Fibroblast of lung (primary cell): ENCODE measurements at regions not wholly inside any gene's neighbourhood (a gene's known extent, or its start where the extent isn't known, plus 50 kb on each side); places are given as distances from the start of the nearest gene placed in this dataset.

ENCODE experiments used
- DNase-seq, 2 donors: peaks; one replicate each; pipeline versions ENCODE4 v3.0.0 to v3.0.0-alpha.2; 2010; ENCODE audit warnings: low read depth in 2 of 2
- H2AFZ ChIP-seq: 2 replicates; pipeline ENCODE4 v1.5.1; 2012; ENCODE audit warnings: low read length, control low read depth, inconsistent platforms
- H3K27ac ChIP-seq: 2 replicates; pipeline ENCODE4 v1.5.1; 2011; ENCODE audit warnings: low read length, control low read depth; ENCODE audit not compliant: insufficient read depth
- H3K27me3 ChIP-seq: 2 replicates; pipeline ENCODE4 v1.5.1; 2011; ENCODE audit warnings: mild to moderate bottlenecking, low read length; ENCODE audit not compliant: control insufficient read depth, insufficient read depth
- H3K36me3 ChIP-seq: 2 replicates; pipeline ENCODE4 v1.5.1; 2011; ENCODE audit warnings: low read length; ENCODE audit not compliant: control insufficient read depth, insufficient read depth
- H3K4me1 ChIP-seq: 2 replicates; pipeline ENCODE4 v1.5.1; 2011; ENCODE audit warnings: low read length; ENCODE audit not compliant: control insufficient read depth, insufficient read depth; ENCODE audit errors: extremely low read depth
- H3K4me2 ChIP-seq: 2 replicates; pipeline ENCODE4 v1.5.1; 2011; ENCODE audit warnings: low read length, control low read depth; ENCODE audit not compliant: insufficient read depth; ENCODE audit errors: extremely low read depth
- H3K4me3 ChIP-seq, 4 experiments: fragments of 200-600 bp in 1 of 4; sonication (generic) in 1 of 4; replicated peaks in 1 of 4; 2 replicates each; pipeline ENCODE4 v1.5.1; 2011 to 2016; ENCODE audit warnings: low read length in 4 of 4, low read depth in 3 of 4, mild to moderate bottlenecking in 3 of 4, control low read depth in 2 of 4, inconsistent platforms in 1 of 4, mixed read lengths in 1 of 4; ENCODE audit not compliant: insufficient read depth in 1 of 4; ENCODE audit errors: control extremely low read depth in 1 of 4
- H3K79me2 ChIP-seq: 2 replicates; pipeline ENCODE4 v1.5.1; 2012; ENCODE audit warnings: mild to moderate bottlenecking, low read length, inconsistent platforms; ENCODE audit not compliant: control insufficient read depth, insufficient read depth
- H3K9ac ChIP-seq: 2 replicates; pipeline ENCODE4 v1.5.1; 2011; ENCODE audit warnings: mild to moderate bottlenecking, low read length, control low read depth; ENCODE audit not compliant: insufficient read depth
- H3K9me3 ChIP-seq: 2 replicates; pipeline ENCODE4 v1.5.1; 2012; ENCODE audit warnings: low read depth, low read length; ENCODE audit not compliant: control insufficient read depth, insufficient read depth
- H4K20me1 ChIP-seq: 2 replicates; pipeline ENCODE4 v1.5.1; 2011; ENCODE audit warnings: low read length; ENCODE audit not compliant: control insufficient read depth, insufficient read depth; ENCODE audit errors: extremely low read depth
- EZH2 ChIP-seq: IDR thresholded peaks from 2 replicates; pipeline ENCODE4 v1.5.1; 2012; ENCODE audit warnings: low read length, control low read depth, mild to moderate bottlenecking; ENCODE audit errors: missing control alignments
- TF ChIP-seq, protein P1 (sequence below), 2 donors: IDR thresholded peaks in 1 of 2; conservative IDR thresholded peaks in 1 of 2; 1 replicate in 1 of 2; 2 replicates in 1 of 2; pipeline ENCODE4 v1.5.1; 2011 to 2012; ENCODE audit warnings: low read length in 2 of 2, control low read depth in 1 of 2, inconsistent platforms in 1 of 2, low read depth in 1 of 2, mild to moderate bottlenecking in 1 of 2

DNA sequence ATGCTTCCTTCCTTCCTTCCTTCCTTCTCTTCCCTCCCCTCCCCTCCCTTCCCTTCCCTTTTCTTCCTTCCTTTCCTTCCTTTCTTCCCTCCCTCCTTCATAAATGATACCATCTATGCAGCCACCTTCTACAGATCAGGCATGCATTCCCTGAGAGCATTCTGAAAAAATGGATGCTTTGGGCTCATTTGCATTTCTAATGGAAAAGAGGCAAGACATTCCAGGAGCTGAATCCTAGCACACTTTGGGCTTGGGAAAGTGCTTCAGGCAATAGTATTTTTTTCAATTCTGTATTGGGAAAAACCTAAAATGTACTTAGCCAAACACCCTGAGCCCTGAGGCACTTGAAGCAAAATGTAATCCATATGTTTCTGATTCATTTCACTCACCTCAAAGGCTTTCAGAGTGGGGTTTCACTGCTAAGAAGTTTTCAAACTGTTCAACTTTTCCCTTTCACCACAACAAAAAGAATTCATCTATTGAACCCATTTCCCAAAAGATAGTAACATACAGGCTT lies 220.1 kb upstream of the RORA start:
- no peak overlapping the region for H3K4me3 ChIP-seq
- no peaks in the 10 kb centered on the region for H4K20me1 ChIP-seq
- H3K27me3 ChIP-seq: no peaks in the 10 kb centered on the region
- no peak overlapping the region for H2AFZ ChIP-seq
- no peak for TF ChIP-seq EZH2
- TF ChIP-seq, protein P1, sequence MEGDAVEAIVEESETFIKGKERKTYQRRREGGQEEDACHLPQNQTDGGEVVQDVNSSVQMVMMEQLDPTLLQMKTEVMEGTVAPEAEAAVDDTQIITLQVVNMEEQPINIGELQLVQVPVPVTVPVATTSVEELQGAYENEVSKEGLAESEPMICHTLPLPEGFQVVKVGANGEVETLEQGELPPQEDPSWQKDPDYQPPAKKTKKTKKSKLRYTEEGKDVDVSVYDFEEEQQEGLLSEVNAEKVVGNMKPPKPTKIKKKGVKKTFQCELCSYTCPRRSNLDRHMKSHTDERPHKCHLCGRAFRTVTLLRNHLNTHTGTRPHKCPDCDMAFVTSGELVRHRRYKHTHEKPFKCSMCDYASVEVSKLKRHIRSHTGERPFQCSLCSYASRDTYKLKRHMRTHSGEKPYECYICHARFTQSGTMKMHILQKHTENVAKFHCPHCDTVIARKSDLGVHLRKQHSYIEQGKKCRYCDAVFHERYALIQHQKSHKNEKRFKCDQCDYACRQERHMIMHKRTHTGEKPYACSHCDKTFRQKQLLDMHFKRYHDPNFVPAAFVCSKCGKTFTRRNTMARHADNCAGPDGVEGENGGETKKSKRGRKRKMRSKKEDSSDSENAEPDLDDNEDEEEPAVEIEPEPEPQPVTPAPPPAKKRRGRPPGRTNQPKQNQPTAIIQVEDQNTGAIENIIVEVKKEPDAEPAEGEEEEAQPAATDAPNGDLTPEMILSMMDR (conservative IDR thresholded peaks at IDR 0.05 in 1 of 2, IDR thresholded peaks at IDR 0.05 in 1 of 2; ENCODE audit: low read depth in 1 of 2, low read length in 2 of 2): no peak
- H3K9me3 ChIP-seq: no peaks in the 10 kb centered on the region
- H3K4me2 ChIP-seq: no peak overlapping the region
- no peak overlapping the region for H3K9ac ChIP-seq
- DNase-seq: no peak
- H3K79me2 ChIP-seq: no peaks in the 10 kb centered on the region
- no peaks in the 10 kb centered on the region for H3K36me3 ChIP-seq
- no peak overlapping the region for H3K27ac ChIP-seq
- no peaks in the 10 kb centered on the region for H3K4me1 ChIP-seq

DNA sequence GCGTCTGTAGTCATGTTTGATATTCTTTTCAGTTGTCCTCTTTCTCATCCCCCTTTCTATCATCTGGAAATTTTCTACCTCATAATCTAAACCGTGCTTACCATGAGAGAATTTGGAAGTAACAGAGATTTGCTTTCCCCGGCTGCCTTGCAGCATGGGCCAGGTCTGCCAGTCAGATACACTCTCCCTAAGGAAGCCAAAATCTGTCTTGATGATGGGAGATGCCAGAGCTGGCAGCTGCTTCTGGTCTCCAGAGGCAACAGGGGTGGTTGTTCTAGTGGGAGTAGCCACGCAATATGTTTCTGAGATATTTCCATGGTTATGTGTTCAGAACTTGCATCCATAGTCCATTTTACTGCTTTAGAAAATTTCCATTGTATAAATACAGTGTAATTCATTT lies 218.9 kb upstream of the RORA start:
- Histone ChIP-seq H3K27me3 (no peaks in the 10 kb centered on the region), H3K4me2 (no peak overlapping the region), H4K20me1 (no peaks in the 10 kb centered on the region), H3K9me3 (no peaks in the 10 kb centered on the region), H3K79me2 (no peaks in the 10 kb centered on the region), H3K36me3 (no peaks in the 10 kb centered on the region), H3K4me1 (no peaks in the 10 kb centered on the region), H3K27ac (no peak overlapping the region), H3K4me3 (no peak overlapping the region), H2AFZ (no peak overlapping the region), H3K9ac (no peak overlapping the region)
- TF ChIP-seq, protein P1 (conservative IDR thresholded peaks at IDR 0.05 in 1 of 2, IDR thresholded peaks at IDR 0.05 in 1 of 2; ENCODE audit: low read depth in 1 of 2, low read length in 2 of 2): no peak
- no peak for TF ChIP-seq EZH2
- no peak for DNase-seq

DNA sequence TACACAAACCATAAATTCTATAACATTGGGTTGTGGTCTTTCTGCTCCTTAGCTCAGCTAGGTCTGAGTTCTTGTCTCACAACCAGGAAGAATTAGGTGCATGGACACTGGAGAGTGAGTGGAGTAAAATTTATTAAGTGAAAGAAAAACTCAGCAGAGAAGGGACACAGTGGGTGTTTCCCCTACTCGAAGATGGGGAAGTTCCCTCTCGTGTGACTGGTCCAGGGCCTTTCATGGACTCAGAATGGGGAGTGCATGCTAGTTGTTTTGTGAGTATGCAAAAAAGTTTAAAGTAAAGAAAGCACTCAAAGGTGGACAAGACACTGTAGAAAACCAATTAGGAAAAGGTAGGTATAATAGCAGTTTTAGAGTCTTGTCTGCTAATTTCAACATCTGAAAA lies 215.5 kb upstream of the RORA start:
- H3K27me3 ChIP-seq: no peaks in the 10 kb centered on the region
- no peaks in the 10 kb centered on the region for H4K20me1 ChIP-seq
- H3K79me2 ChIP-seq: no peaks in the 10 kb centered on the region
- H3K27ac ChIP-seq: no peak overlapping the region
- no peaks in the 10 kb centered on the region for H3K36me3 ChIP-seq
- H3K9ac ChIP-seq: no peak overlapping the region
- no peaks in the 10 kb centered on the region for H3K9me3 ChIP-seq
- H2AFZ ChIP-seq: no peak overlapping the region
- H3K4me3 ChIP-seq: no peak overlapping the region
- H3K4me2 ChIP-seq: no peak overlapping the region
- DNase-seq: no peak
- TF ChIP-seq, protein P1 (conservative IDR thresholded peaks at IDR 0.05 in 1 of 2, IDR thresholded peaks at IDR 0.05 in 1 of 2; ENCODE audit: low read depth in 1 of 2, low read length in 2 of 2): no peak
- no peak for TF ChIP-seq EZH2
- H3K4me1 ChIP-seq: no peaks in the 10 kb centered on the region
